DND-41 (cell line): ENCODE measurements at regions not wholly inside any gene's neighbourhood (a gene's known extent, or its start where the extent isn't known, plus 50 kb on each side); places are given as distances from the start of the nearest gene placed in this dataset.

Experiments
- ATAC-seq: fragments of 200-7000 bp; cut with Tn5 transposase; 3 replicates; pipeline ENCODE4 v1.9.1; 2021; ENCODE audit warnings: low read depth; ENCODE audit not compliant: insufficient read depth
- DNase-seq: peaks from one replicate; pipeline ENCODE4 v3.0.0-alpha.2; 2020
- H2AFZ ChIP-seq: 2 replicates; pipeline ENCODE4 v1.6.0; 2012; ENCODE audit warnings: low read depth, low read length
- H3K27ac ChIP-seq: 2 replicates; pipeline ENCODE4 v1.5.1; 2012; ENCODE audit warnings: low read length, inconsistent platforms
- H3K27me3 ChIP-seq: fragments of 200-600 bp; sonication (generic); 2 replicates; pipeline ENCODE4 v1.6.0; 2012; ENCODE audit warnings: low read length, mild to moderate bottlenecking, inconsistent platforms; ENCODE audit not compliant: insufficient read depth, poor library complexity
- H3K36me3 ChIP-seq: 2 replicates; pipeline ENCODE4 v1.5.1; 2012; ENCODE audit warnings: low read length, inconsistent platforms; ENCODE audit not compliant: insufficient read depth
- H3K4me1 ChIP-seq: 2 replicates; pipeline ENCODE4 v1.5.1; 2012; ENCODE audit warnings: mild to moderate bottlenecking, low read length; ENCODE audit not compliant: insufficient read depth
- H3K4me2 ChIP-seq: 2 replicates; pipeline ENCODE4 v1.6.0; 2012; ENCODE audit warnings: mild to moderate bottlenecking, moderate library complexity, low read length, inconsistent platforms; ENCODE audit not compliant: insufficient read depth
- H3K4me3 ChIP-seq, 2 experiments: fragments of 200-600 bp in 1 of 2; shearing (Covaris generic) in 1 of 2; 2 replicates each; pipeline ENCODE4 v1.5.1; 2012 to 2016; ENCODE audit warnings: inconsistent platforms in 2 of 2, low read length in 2 of 2, mild to moderate bottlenecking in 2 of 2, low read depth in 1 of 2, moderate library complexity in 1 of 2
- H3K79me2 ChIP-seq: 2 replicates; pipeline ENCODE4 v1.6.0; 2012; ENCODE audit warnings: low read length, inconsistent platforms; ENCODE audit not compliant: insufficient read depth
- H3K9ac ChIP-seq: 2 replicates; pipeline ENCODE4 v1.6.0; 2012; ENCODE audit warnings: low read depth, mild to moderate bottlenecking, inconsistent platforms, low read length, moderate library complexity
- H3K9me3 ChIP-seq: 2 replicates; pipeline ENCODE4 v1.5.1; 2012; ENCODE audit warnings: low read length, moderate library complexity, mild to moderate bottlenecking, inconsistent platforms; ENCODE audit not compliant: insufficient read depth, severe bottlenecking
- H4K20me1 ChIP-seq: 2 replicates; pipeline ENCODE4 v1.6.0; 2012; ENCODE audit warnings: low read length; ENCODE audit not compliant: insufficient read depth
- CTCF ChIP-seq: IDR thresholded peaks from 2 replicates; pipeline ENCODE4 v1.5.1; 2012; ENCODE audit warnings: borderline replicate concordance, low read length, moderate library complexity, mild to moderate bottlenecking; ENCODE audit not compliant: poor library complexity, severe bottlenecking; ENCODE audit errors: extremely low read depth
- EZH2 ChIP-seq: IDR thresholded peaks from 3 replicates; pipeline ENCODE4 v1.6.1; 2012; ENCODE audit warnings: borderline replicate concordance, low read depth, mild to moderate bottlenecking, moderate library complexity, low read length, inconsistent platforms; ENCODE audit not compliant: severe bottlenecking

DNA sequence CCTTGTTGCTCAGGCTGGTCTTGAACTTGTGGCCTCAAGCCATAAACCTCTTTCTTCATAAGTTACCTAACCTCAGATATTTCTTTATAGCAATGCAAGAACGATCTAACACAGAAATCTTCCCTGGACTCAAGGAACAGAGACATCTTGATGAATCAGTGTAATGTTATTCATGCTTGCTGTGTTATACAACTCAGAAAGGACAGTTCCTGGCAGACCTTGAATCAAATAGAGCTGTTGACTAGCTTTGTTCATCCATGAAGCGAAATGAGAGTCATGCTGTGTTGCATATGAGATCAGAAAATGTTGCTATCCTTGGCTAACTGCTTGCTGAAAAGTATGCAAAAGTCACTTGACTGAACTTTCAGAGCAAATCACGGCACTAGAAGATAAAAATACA lies 72.6 kb upstream of the ARHGAP24 start:
- DNase-seq = no peak
- TF ChIP-seq EZH2 (no peak), CTCF (no peak)
- no peaks in the 10 kb centered on the region for H3K79me2 ChIP-seq
- H3K4me1 ChIP-seq = no peaks in the 10 kb centered on the region
- ATAC-seq = no peak
- no peaks in the 10 kb centered on the region for H4K20me1 ChIP-seq
- no peak overlapping the region for H3K9ac ChIP-seq
- H3K4me3 ChIP-seq = no peak overlapping the region
- H2AFZ ChIP-seq = no peak overlapping the region
- no peaks in the 10 kb centered on the region for H3K9me3 ChIP-seq
- no peak overlapping the region for H3K27ac ChIP-seq
- H3K36me3 ChIP-seq = no peaks in the 10 kb centered on the region
- no peaks in the 10 kb centered on the region for H3K27me3 ChIP-seq
- H3K4me2 ChIP-seq = no peak overlapping the region

- no peak overlapping the region for H3K4me3 ChIP-seq
- H3K9me3 ChIP-seq = no peaks in the 10 kb centered on the region
- ATAC-seq (no peak), DNase-seq (no peak)
- no peak overlapping the region for H3K4me2 ChIP-seq
- no peak overlapping the region for H3K9ac ChIP-seq
- H3K27ac ChIP-seq = no peak overlapping the region
- H4K20me1 ChIP-seq = no peaks in the 10 kb centered on the region
- H3K27me3 ChIP-seq = no peaks in the 10 kb centered on the region
- TF ChIP-seq EZH2 = no peak
- no peak for TF ChIP-seq CTCF
- no peaks in the 10 kb centered on the region for H3K4me1 ChIP-seq
- no peak overlapping the region for H2AFZ ChIP-seq
- no peaks in the 10 kb centered on the region for H3K79me2 ChIP-seq
- H3K36me3 ChIP-seq = no peaks in the 10 kb centered on the region
Observed at GRCh38 chr4:85406185-85406584, 68.8 kb upstream of the ARHGAP24 start.

DNA sequence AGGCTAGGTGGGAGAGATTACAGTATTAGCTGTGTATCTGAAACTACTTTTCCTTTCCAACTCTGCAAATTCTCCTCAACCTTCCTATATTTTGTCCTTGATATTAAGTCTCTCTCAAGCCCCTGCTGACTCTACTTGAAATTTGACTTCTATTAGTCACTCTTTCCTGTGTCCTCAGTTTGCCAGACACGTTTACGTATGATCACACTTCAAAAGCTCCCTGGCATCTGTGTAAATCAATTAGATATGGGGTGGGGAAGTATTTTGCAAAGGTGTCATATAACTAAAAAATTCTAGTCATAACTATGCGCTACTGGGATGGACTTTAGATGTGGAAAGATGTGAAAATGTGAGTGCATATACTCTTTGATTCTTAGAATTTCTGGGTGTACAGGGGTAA lies 67.4 kb upstream of the ARHGAP24 start:
- Histone ChIP-seq H3K4me3 (no peak overlapping the region), H2AFZ (no peak overlapping the region), H3K9ac (no peak overlapping the region), H3K9me3 (no peaks in the 10 kb centered on the region), H3K36me3 (no peaks in the 10 kb centered on the region), H3K4me1 (no peaks in the 10 kb centered on the region), H3K27me3 (no peaks in the 10 kb centered on the region), H3K4me2 (no peak overlapping the region), H3K27ac (no peak overlapping the region), H4K20me1 (no peaks in the 10 kb centered on the region), H3K79me2 (no peaks in the 10 kb centered on the region)
- TF ChIP-seq EZH2 (no peak), CTCF (no peak)
- no peak for ATAC-seq
- no peak for DNase-seq

- H4K20me1 ChIP-seq = no peaks in the 10 kb centered on the region
- no peak overlapping the region for H3K4me2 ChIP-seq
- H3K9ac ChIP-seq = no peak overlapping the region
- H3K36me3 ChIP-seq = no peaks in the 10 kb centered on the region
- H3K4me1 ChIP-seq = no peaks in the 10 kb centered on the region
- no peak for TF ChIP-seq CTCF
- no peak for TF ChIP-seq EZH2
- no peak for ATAC-seq
- no peak overlapping the region for H3K27ac ChIP-seq
- no peak for DNase-seq
- H3K79me2 ChIP-seq = no peaks in the 10 kb centered on the region
- no peak overlapping the region for H2AFZ ChIP-seq
- H3K27me3 ChIP-seq = no peaks in the 10 kb centered on the region
- H3K4me3 ChIP-seq = no peak overlapping the region
- H3K9me3 ChIP-seq = no peaks in the 10 kb centered on the region
Observed at GRCh38 chr4:85408301-85408700, 66.6 kb upstream of the ARHGAP24 start.
